Adrenal gland (tissue), 5 donors: ENCODE measurements at regions not wholly inside any gene's neighbourhood (a gene's known extent, or its start where the extent isn't known, plus 50 kb on each side); places are given as distances from the start of the nearest gene placed in this dataset.

Experiments used
- CTCF ChIP-seq, 6 experiments: fragments of 450-650 bp in 4 of 6; fragments of 200-600 bp in 2 of 6; sonication (generic) in 1 of 6; IDR thresholded peaks; 1 replicate in 5 of 6; 2 replicates in 1 of 6; pipeline versions ENCODE4 v1.5.1 to v1.8.0; 2016 to 2021; ENCODE audit warnings: antibody characterized with exemption in 6 of 6, mild to moderate bottlenecking in 2 of 6, moderate library complexity in 1 of 6
- POLR2A ChIP-seq, 2 donors: fragments of 450-650 bp; IDR thresholded peaks; one replicate each; pipeline ENCODE4 v1.6.1; 2017; ENCODE audit warnings: antibody characterized with exemption in 2 of 2, mild to moderate bottlenecking in 2 of 2, moderate library complexity in 1 of 2
- donor health status: DM: no; HTN: no; CAD: no.

GRCh38 chr6:18904681-18905080 is 517.5 kb downstream of the RNF144B start:
- TF ChIP-seq CTCF (IDR thresholded peaks at IDR 0.05): no peak
- no peak for TF ChIP-seq POLR2A (IDR thresholded peaks at IDR 0.05)
